Right atrium auricular region (tissue), 2 donors: ENCODE measurements at regions not wholly inside any gene's neighbourhood (a gene's known extent, or its start where the extent isn't known, plus 50 kb on each side); places are given as distances from the start of the nearest gene placed in this dataset.

ENCODE experiments used
- DNase-seq: peaks from one replicate; pipeline ENCODE4 v3.0.0-alpha.2; 2019; ENCODE audit warnings: low spot score
- H3K27ac ChIP-seq, 2 donors: fragments of 200-600 bp; sonication (generic); 1 replicate in 1 of 2; 2 replicates in 1 of 2; pipeline ENCODE4 v1.5.1; 2016 to 2019
- H3K27me3 ChIP-seq, 2 donors: fragments of 200-600 bp; sonication (generic); one replicate each; pipeline versions ENCODE4 v1.5.1 to v1.6.0; 2017 to 2019
- H3K36me3 ChIP-seq: fragments of 200-600 bp; sonication (generic); one replicate; pipeline ENCODE4 v1.5.1; 2016
- H3K4me1 ChIP-seq, 2 donors: fragments of 200-600 bp; sonication (generic); one replicate each; pipeline versions ENCODE4 v1.5.1 to v1.6.0; 2017 to 2019
- H3K4me3 ChIP-seq, 2 donors: fragments of 200-600 bp; sonication (generic); 1 replicate in 1 of 2; 2 replicates in 1 of 2; pipeline ENCODE4 v1.5.1; 2017 to 2019; ENCODE audit warnings: mild to moderate bottlenecking in 1 of 2, moderate library complexity in 1 of 2
- H3K9me3 ChIP-seq, 2 donors: fragments of 200-600 bp; sonication (generic); one replicate each; pipeline ENCODE4 v1.5.1; 2019
- CTCF ChIP-seq, 2 donors: fragments of 200-600 bp; sonication (generic); IDR thresholded peaks; one replicate each; pipeline ENCODE4 v1.5.1; 2019; ENCODE audit warnings: antibody characterized with exemption in 2 of 2

- Histone ChIP-seq H3K27ac (no peak overlapping the region), H3K27me3 (no peaks in the 10 kb centered on the region), H3K36me3 (no peaks in the 10 kb centered on the region), H3K4me3 (no peak overlapping the region), H3K9me3 (no peaks in the 10 kb centered on the region), H3K4me1 (no peaks in the 10 kb centered on the region)
- no peak for DNase-seq
- no peak for TF ChIP-seq CTCF (IDR thresholded peaks at IDR 0.05)
These were observed 76.4 kb downstream of the TMEM18 start for GRCh38 chr2:600542-601386.

GRCh38 chr2:599601-600000, 77.6 kb downstream of the TMEM18 start:
- Histone ChIP-seq H3K27me3 (no peaks in the 10 kb centered on the region), H3K4me1 (no peaks in the 10 kb centered on the region), H3K27ac (no peak overlapping the region), H3K36me3 (no peaks in the 10 kb centered on the region), H3K9me3 (no peaks in the 10 kb centered on the region), H3K4me3 (no peak overlapping the region)
- no peak for TF ChIP-seq CTCF (IDR thresholded peaks at IDR 0.05)
- no peak for DNase-seq

- H3K27me3 ChIP-seq, result no peaks in the 10 kb centered on the region
- H3K36me3 ChIP-seq, result no peaks in the 10 kb centered on the region
- H3K9me3 ChIP-seq, result no peaks in the 10 kb centered on the region
- no peak for TF ChIP-seq CTCF (IDR thresholded peaks at IDR 0.05)
- no peak for DNase-seq
- H3K4me1 ChIP-seq, result no peaks in the 10 kb centered on the region
- no peak overlapping the region for H3K4me3 ChIP-seq
- no peak overlapping the region for H3K27ac ChIP-seq
These were observed 79.0 kb downstream of the TMEM18 start for GRCh38 chr2:598058-598802.

GRCh38 chr2:595831-596592, 81.2 kb downstream of the TMEM18 start:
- Histone ChIP-seq H3K4me3 (no peak overlapping the region), H3K27ac (no peak overlapping the region), H3K9me3 (no peaks in the 10 kb centered on the region), H3K4me1 (no peaks in the 10 kb centered on the region), H3K27me3 (no peaks in the 10 kb centered on the region), H3K36me3 (no peaks in the 10 kb centered on the region)
- TF ChIP-seq CTCF (IDR thresholded peaks at IDR 0.05), result no peak
- DNase-seq, result no peak

GRCh38 chr2:595141-595815, 81.9 kb downstream of the TMEM18 start:
- H3K9me3 ChIP-seq, result no peaks in the 10 kb centered on the region
- no peak for DNase-seq
- no peak for TF ChIP-seq CTCF (IDR thresholded peaks at IDR 0.05)
- H3K36me3 ChIP-seq, result no peaks in the 10 kb centered on the region
- H3K4me3 ChIP-seq, result no peak overlapping the region
- H3K27ac ChIP-seq, result no peak overlapping the region
- no peaks in the 10 kb centered on the region for H3K27me3 ChIP-seq
- no peaks in the 10 kb centered on the region for H3K4me1 ChIP-seq
